Neural progenitor cell (in vitro differentiated cells): ENCODE measurements at regions not wholly inside any gene's neighbourhood (a gene's known extent, or its start where the extent isn't known, plus 50 kb on each side); places are given as distances from the start of the nearest gene placed in this dataset.

ENCODE experiments used
- CTCF ChIP-seq: fragments of 200-600 bp; sonication (generic); IDR thresholded peaks from 2 replicates; pipeline ENCODE4 v1.5.1; 2017; ENCODE audit warnings: antibody characterized with exemption, mild to moderate bottlenecking
- EZH2 ChIP-seq: fragments of 200-600 bp; sonication (generic); IDR thresholded peaks from 2 replicates; pipeline ENCODE4 v1.6.1; 2017; ENCODE audit warnings: antibody characterized with exemption, mild to moderate bottlenecking, moderate library complexity

GRCh38 chr3:176873261-176873660, 324.0 kb downstream of the TBL1XR1 start:
- TF ChIP-seq CTCF (no peak), EZH2 (no peak)
